ACC112 (cell line): ENCODE measurements at regions not wholly inside any gene's neighbourhood (a gene's known extent, or its start where the extent isn't known, plus 50 kb on each side); places are given as distances from the start of the nearest gene placed in this dataset.

Source experiments
- H2AFZ ChIP-seq: fragments of 200-600 bp; sonication (generic); one replicate; pipeline ENCODE4 v1.6.0; 2017; ENCODE audit warnings: antibody characterized with exemption, low read length; ENCODE audit not compliant: unreplicated experiment
- H3K27ac ChIP-seq: fragments of 200-600 bp; sonication (generic); 2 replicates; pipeline ENCODE4 v1.5.1; 2014; ENCODE audit warnings: low read depth, mild to moderate bottlenecking, antibody characterized with exemption, low read length, moderate library complexity
- H3K27me3 ChIP-seq: fragments of 200-600 bp; sonication (generic); 2 replicates; pipeline ENCODE4 v1.6.1; 2014; ENCODE audit warnings: mild to moderate bottlenecking, antibody characterized with exemption, low read length, moderate library complexity, mixed read lengths; ENCODE audit not compliant: insufficient read depth
- H3K36me3 ChIP-seq: fragments of 200-600 bp; sonication (generic); 2 replicates; pipeline ENCODE4 v1.6.1; 2016; ENCODE audit warnings: mild to moderate bottlenecking, antibody characterized with exemption, low read length, moderate library complexity, mixed read lengths; ENCODE audit not compliant: insufficient read depth
- H3K4me1 ChIP-seq: fragments of 200-600 bp; sonication (generic); one replicate; pipeline ENCODE4 v1.6.1; 2016; ENCODE audit warnings: low read length, mixed read lengths; ENCODE audit not compliant: insufficient read depth, unreplicated experiment, control insufficient read depth
- H3K4me3 ChIP-seq: fragments of 200-600 bp; sonication (generic); 2 replicates; pipeline ENCODE4 v1.5.1; 2014; ENCODE audit warnings: mild to moderate bottlenecking, low read depth, low read length
- H3K79me2 ChIP-seq: fragments of 200-600 bp; sonication (generic); one replicate; pipeline ENCODE4 v1.6.0; 2016; ENCODE audit warnings: low read length; ENCODE audit not compliant: control insufficient read depth, unreplicated experiment, insufficient read depth

- Histone ChIP-seq H3K4me3 (no peak overlapping the region), H3K4me1 (no peaks in the 10 kb centered on the region), H2AFZ (no peak overlapping the region), H3K79me2 (no peaks in the 10 kb centered on the region), H3K36me3 (no peaks in the 10 kb centered on the region), H3K27me3 (no peaks in the 10 kb centered on the region), H3K27ac (no peak overlapping the region)
Observed at GRCh38 chr2:241975593-241976284, 106.2 kb downstream of the RTP5 start.

GRCh38 chr2:241976296-241976695 is 106.8 kb downstream of the RTP5 start:
- Histone ChIP-seq H2AFZ (no peak overlapping the region), H3K27ac (no peak overlapping the region), H3K36me3 (no peaks in the 10 kb centered on the region), H3K27me3 (no peaks in the 10 kb centered on the region), H3K79me2 (no peaks in the 10 kb centered on the region), H3K4me3 (no peak overlapping the region), H3K4me1 (no peaks in the 10 kb centered on the region)

- Histone ChIP-seq H3K36me3 (no peaks in the 10 kb centered on the region), H2AFZ (no peak overlapping the region), H3K27ac (no peak overlapping the region), H3K4me3 (no peak overlapping the region), H3K4me1 (no peaks in the 10 kb centered on the region), H3K27me3 (no peaks in the 10 kb centered on the region), H3K79me2 (no peaks in the 10 kb centered on the region)
Observed at GRCh38 chr2:241977557-241978300, 108.2 kb downstream of the RTP5 start.

GRCh38 chr2:241978670-241979069 is 109.1 kb downstream of the RTP5 start:
- H2AFZ ChIP-seq, result no peak overlapping the region
- no peaks in the 10 kb centered on the region for H3K27me3 ChIP-seq
- H3K79me2 ChIP-seq, result no peaks in the 10 kb centered on the region
- no peaks in the 10 kb centered on the region for H3K4me1 ChIP-seq
- no peaks in the 10 kb centered on the region for H3K36me3 ChIP-seq
- no peak overlapping the region for H3K4me3 ChIP-seq
- no peak overlapping the region for H3K27ac ChIP-seq

GRCh38 chr2:241980193-241980592 is 110.7 kb downstream of the RTP5 start:
- H3K27me3 ChIP-seq, result no peaks in the 10 kb centered on the region
- no peak overlapping the region for H3K4me3 ChIP-seq
- no peaks in the 10 kb centered on the region for H3K79me2 ChIP-seq
- H3K4me1 ChIP-seq, result no peaks in the 10 kb centered on the region
- H3K36me3 ChIP-seq, result no peaks in the 10 kb centered on the region
- H2AFZ ChIP-seq, result no peak overlapping the region
- H3K27ac ChIP-seq, result no peak overlapping the region

GRCh38 chr2:241981076-241981700 is 111.7 kb downstream of the RTP5 start:
- Histone ChIP-seq H3K4me1 (no peaks in the 10 kb centered on the region), H3K27me3 (no peaks in the 10 kb centered on the region), H3K36me3 (no peaks in the 10 kb centered on the region), H3K4me3 (no peak overlapping the region), H2AFZ (no peak overlapping the region), H3K79me2 (no peaks in the 10 kb centered on the region), H3K27ac (no peak overlapping the region)

GRCh38 chr2:241982706-241983570 is 113.4 kb downstream of the RTP5 start:
- Histone ChIP-seq H3K4me3 (no peak overlapping the region), H3K79me2 (no peaks in the 10 kb centered on the region), H2AFZ (no peak overlapping the region), H3K4me1 (no peaks in the 10 kb centered on the region), H3K27ac (no peak overlapping the region), H3K27me3 (no peaks in the 10 kb centered on the region), H3K36me3 (no peaks in the 10 kb centered on the region)

GRCh38 chr2:241983571-241984270 is 114.2 kb downstream of the RTP5 start:
- no peak overlapping the region for H3K27ac ChIP-seq
- H2AFZ ChIP-seq, result no peak overlapping the region
- no peaks in the 10 kb centered on the region for H3K27me3 ChIP-seq
- no peaks in the 10 kb centered on the region for H3K4me1 ChIP-seq
- H3K79me2 ChIP-seq, result no peaks in the 10 kb centered on the region
- H3K4me3 ChIP-seq, result no peak overlapping the region
- H3K36me3 ChIP-seq, result no peaks in the 10 kb centered on the region

- Histone ChIP-seq H3K36me3 (no peaks in the 10 kb centered on the region), H2AFZ (no peak overlapping the region), H3K4me1 (no peaks in the 10 kb centered on the region), H3K27ac (no peak overlapping the region), H3K79me2 (no peaks in the 10 kb centered on the region), H3K4me3 (no peak overlapping the region), H3K27me3 (no peaks in the 10 kb centered on the region)
Observed at GRCh38 chr2:241984271-241984655, 114.7 kb downstream of the RTP5 start.

- Histone ChIP-seq H3K4me1 (no peaks in the 10 kb centered on the region), H2AFZ (no peak overlapping the region), H3K4me3 (no peak overlapping the region), H3K36me3 (no peaks in the 10 kb centered on the region), H3K27ac (no peak overlapping the region), H3K79me2 (no peaks in the 10 kb centered on the region), H3K27me3 (no peaks in the 10 kb centered on the region)
Observed at GRCh38 chr2:241984658-241985057, 115.1 kb downstream of the RTP5 start.
